ENCODE measurements at regions not wholly inside any gene's neighbourhood (a gene's known extent, or its start where the extent isn't known, plus 50 kb on each side); places are given as distances from the start of the nearest gene placed in this dataset.

GRCh38 chr3:6781092-6781491, 79.8 kb upstream of the GRM7 start:
- TF ChIP-seq, protein P1, sequence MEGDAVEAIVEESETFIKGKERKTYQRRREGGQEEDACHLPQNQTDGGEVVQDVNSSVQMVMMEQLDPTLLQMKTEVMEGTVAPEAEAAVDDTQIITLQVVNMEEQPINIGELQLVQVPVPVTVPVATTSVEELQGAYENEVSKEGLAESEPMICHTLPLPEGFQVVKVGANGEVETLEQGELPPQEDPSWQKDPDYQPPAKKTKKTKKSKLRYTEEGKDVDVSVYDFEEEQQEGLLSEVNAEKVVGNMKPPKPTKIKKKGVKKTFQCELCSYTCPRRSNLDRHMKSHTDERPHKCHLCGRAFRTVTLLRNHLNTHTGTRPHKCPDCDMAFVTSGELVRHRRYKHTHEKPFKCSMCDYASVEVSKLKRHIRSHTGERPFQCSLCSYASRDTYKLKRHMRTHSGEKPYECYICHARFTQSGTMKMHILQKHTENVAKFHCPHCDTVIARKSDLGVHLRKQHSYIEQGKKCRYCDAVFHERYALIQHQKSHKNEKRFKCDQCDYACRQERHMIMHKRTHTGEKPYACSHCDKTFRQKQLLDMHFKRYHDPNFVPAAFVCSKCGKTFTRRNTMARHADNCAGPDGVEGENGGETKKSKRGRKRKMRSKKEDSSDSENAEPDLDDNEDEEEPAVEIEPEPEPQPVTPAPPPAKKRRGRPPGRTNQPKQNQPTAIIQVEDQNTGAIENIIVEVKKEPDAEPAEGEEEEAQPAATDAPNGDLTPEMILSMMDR (conservative IDR thresholded peaks at IDR 0.05), result no peak
- TF ChIP-seq ZFX (IDR thresholded peaks at IDR 0.05), result no peak
